Activated CD8-positive, alpha-beta memory T cell treated with anti-CD3 and anti-CD28 coated beads for 24 hours (primary cell): ENCODE measurements at regions not wholly inside any gene's neighbourhood (a gene's known extent, or its start where the extent isn't known, plus 50 kb on each side); places are given as distances from the start of the nearest gene placed in this dataset.

Source experiments
- DNase-seq: peaks from one replicate; pipeline ENCODE4 v3.0.0-alpha.2; 2020

- no peak for DNase-seq
Observed at GRCh38 chr13:90395348-90395747, 952.1 kb upstream of the MIR17HG start.

DNA sequence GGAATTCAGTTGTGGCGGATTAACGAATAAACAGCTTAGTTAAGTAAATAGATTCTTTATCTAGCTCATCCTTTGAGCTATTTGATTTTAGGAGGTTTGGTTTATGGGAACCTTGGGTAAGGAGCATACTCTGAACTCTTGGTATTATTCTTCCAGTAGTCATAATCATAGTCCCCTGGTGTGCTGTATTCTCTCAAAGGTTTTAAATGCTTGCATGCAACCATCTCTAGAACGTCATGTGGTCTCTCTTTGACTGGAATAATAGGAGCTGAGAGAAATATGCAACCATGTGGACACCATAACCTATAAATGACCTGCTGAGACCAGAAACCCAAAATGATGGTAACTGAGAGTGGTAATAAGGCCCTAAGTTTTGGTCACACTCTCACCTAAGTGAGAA, 951.6 kb upstream of the MIR17HG start:
- no peak for DNase-seq

DNA sequence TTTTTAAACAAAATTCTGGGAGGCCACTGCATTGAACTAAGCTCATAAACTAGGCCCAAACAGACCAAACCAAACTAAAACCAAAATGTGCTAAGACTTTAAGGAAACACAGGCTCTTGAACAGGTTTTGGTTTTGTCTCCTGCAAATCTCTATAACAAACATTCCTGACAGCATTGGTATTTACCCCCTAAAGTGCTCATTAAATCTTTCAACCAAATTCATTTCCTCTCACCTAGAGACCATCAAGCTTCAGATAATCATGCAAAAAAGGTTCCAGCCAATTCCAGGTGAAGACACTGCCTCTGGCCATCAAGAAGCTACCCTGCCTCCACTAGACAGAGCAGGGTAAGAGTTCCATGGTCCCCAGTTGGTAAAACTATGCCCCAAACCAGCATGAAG, 951.2 kb upstream of the MIR17HG start:
- no peak for DNase-seq

GRCh38 chr13:90397503-90397902, 950.0 kb upstream of the MIR17HG start:
- DNase-seq: no peak

GRCh38 chr13:90400372-90400771, 947.1 kb upstream of the MIR17HG start:
- DNase-seq: no peak

- no peak for DNase-seq
Observed at GRCh38 chr13:90401150-90401549, 946.3 kb upstream of the MIR17HG start.

DNA sequence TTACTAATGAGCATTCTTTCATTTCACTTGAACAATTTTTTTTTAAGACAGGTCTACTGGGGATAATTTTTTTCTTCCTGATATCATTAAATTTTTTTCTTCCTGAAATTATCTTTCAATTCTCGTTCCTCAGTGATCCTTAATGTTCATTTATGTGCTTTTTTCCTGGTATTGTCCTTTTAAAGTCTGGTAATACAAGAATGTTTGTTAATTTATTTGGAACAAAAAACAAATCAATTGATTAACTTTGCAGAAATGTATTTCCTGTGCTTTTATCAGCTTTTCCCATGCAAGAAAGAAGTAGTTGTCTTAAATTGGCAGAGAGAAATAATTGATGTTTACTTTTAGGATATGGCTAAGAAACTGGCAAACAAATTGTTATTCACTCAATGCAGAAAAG, 945.4 kb upstream of the MIR17HG start:
- no peak for DNase-seq

DNA sequence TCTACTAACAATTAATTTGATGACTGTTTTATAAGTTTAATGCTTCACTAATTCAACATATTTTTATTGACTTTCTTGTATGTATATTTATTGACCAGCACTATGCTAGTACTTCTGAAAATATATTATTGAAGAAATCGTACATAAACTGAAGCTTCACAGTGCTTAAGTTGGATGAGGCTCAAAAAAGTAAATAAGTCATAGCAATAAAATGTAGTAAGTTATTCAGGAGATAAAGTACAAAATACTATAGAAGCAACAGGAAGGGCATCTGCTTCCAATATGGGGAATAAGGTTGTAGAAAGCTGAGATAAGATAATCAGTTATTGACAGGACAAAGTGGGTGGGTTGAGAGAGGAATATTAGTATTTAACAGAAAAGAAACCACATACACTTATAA, 944.9 kb upstream of the MIR17HG start:
- DNase-seq: no peak

- no peak for DNase-seq
Observed at GRCh38 chr13:90403330-90404082, 944.0 kb upstream of the MIR17HG start.

- DNase-seq: no peak
Observed at GRCh38 chr13:90405301-90405700, 942.2 kb upstream of the MIR17HG start.

GRCh38 chr13:90412980-90413379, 934.5 kb upstream of the MIR17HG start:
- DNase-seq: no peak

- no peak for DNase-seq
Observed at GRCh38 chr13:90413548-90413947, 933.9 kb upstream of the MIR17HG start.

DNA sequence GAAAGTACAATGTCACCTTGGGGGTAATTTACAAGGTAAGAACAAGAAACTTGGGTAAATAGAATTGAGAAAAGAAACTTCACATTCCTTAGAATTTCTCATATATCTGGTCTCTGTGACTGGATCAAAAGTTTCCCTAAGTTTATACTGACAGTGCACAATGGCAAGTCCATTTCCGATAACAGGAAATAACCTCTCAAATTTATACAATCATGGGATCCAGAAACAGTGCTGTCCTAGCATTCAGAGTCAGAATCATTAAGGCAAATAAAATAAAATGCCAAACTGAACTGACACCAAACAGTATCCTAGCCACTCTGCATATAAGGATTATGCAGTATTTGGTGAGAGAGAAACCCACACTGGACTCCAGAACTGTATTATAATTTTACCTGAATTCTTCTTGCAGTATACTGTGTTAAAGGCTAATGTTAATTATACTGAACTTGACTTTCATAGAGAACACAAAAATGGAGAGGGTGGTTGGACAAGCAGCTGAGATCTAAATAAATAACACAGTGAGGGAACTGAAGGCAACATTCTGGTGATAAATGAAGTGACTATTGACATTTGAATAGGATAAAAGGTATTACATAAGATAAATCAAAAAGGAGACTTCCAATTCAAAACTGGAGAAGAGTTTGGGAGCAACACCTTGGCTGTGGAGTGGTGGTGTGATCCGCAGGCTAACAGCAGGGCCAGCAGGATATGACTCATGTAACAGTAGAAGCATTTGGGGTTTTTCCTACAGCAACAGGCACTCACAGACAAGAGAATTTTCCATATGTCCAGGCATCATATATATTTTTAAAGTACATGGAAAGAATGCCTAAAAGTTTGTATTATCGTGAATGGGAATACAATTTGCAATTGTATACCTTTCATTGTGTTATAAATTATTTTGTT, 932.5 kb upstream of the MIR17HG start:
- DNase-seq: no peak

DNA sequence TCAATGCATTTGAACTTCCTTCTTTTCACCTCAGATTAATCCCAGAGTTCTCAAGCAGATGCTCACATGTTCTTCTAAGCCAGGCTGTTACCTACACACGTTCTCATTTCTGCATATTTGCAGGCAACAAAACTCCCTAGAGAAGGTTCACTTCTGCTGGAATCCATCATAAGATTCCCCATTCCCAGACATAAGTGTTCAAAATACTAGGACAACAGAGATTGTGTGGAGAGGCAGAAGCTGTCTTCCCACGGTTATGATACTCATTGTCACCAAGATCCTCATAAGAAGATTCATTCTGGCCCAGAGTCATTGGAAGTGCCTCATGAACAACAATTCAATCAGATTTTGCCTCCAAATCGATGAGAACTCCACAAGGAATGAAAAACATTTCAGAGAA, 931.6 kb upstream of the MIR17HG start:
- DNase-seq: no peak

DNA sequence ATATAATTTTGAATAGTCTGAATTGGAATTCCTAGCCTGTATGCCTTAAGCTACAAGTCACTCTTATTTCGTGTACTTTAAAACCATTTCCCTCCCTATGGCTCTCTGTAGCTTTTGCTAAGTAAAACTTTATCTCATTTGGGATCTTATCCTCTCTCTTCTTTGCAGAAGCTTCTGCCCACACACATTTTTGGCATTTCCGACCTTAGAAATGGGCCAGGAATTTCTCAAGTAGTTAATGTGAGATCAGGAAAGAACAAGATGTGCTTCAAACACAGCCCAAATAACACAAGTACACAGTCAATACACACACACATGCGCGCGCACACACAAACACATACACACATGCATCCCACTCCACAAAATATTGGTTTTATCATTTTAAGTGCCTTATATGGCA, 931.0 kb upstream of the MIR17HG start:
- no peak for DNase-seq

- DNase-seq: no peak
Observed at GRCh38 chr13:90416938-90417337, 930.5 kb upstream of the MIR17HG start.

DNA sequence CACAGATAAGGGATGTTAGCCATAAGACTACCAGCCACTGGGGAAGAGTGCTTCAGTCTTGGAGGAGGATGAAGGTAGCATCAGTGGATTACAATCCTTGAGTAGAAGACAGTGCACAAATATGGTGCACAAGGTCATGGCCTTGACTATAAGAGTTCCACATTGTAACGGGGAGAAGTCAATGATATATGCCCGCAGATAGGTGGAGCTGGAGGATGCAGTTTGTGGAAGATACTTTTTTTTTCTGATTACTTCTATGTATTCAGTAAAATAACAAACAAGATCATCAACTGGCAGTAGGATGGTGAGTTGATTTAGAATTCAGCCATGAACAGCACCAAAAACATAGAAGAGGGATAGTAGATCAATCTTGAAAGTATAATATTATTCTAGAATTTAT, 926.8 kb upstream of the MIR17HG start:
- no peak for DNase-seq

DNA sequence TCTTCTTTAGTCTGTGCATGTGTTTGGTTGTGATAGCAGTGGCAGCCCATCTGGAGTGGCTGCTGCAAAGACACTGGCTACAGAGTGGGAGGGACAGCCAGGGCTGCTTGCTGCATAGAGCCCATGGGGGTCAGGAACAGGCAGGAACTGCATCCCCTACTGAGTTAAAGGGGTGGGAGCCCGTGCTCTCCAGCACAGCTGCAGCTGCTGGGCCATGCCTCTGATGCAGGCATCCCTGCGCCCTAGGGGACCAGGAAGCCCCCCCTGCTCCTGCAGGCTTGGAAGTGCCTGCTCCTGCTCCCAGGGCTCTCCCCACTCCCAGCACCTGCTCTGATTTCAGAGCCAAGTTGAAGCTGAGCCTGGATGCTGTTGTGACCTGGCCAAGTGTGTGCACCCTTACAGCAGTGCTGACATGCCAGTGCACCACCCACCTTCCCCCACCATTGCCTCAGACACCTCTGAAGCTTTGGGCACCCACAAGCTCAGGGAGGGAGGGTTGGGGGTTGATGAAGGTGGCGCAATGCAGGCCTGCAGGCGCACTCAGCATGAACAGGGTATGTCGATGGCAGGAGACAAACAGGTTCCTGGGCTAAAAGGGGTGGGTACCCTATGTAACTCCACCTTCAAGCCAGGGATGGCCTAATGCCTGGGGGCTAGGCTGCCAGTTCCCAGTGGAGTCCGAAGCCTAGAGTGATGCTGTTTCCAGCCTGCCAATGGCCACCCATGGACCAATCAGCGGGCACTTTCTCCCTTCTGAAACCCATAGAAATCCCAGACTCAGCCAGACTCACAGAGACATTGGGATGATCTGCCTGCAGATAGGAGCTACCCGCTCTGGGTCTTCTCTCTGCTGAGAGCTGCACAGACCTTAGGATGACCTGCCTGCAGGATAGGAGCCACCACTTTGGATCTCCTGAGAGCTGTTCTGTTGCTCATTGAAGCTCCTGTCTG, 919.9 kb upstream of the MIR17HG start:
- no peak for DNase-seq

DNA sequence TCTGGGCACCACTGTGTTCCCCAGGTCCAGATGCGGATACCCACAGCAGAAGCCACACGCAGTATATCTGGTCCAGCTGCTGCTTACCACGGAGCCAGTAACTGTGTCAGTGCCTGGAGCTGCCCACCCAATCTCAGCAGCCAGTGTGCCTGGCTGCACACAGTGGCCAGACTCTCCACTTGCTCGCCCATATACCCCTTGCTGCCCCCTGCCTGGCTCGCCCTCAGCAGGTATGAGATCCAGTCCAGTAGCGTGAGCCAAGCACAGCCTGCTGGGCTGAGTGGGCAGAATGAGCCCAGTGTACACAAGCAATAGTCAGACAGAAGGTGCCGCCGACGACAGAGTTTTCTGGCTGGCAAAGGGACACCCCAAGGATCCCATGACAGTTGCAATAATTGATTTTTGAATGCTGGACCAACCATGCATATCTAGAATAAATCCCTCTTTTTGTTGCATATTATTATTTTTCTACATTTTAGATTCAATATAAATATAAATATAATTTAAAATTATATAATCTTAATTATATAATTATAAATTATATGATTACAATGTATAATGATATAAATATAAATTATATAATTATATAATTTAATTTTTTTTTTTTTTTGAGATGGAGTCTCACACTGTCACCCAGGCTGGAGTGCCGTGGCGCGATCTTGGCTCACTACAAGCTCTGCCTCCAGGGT, 918.8 kb upstream of the MIR17HG start:
- DNase-seq: no peak

GRCh38 chr13:90430127-90430526, 917.4 kb upstream of the MIR17HG start:
- no peak for DNase-seq

DNA sequence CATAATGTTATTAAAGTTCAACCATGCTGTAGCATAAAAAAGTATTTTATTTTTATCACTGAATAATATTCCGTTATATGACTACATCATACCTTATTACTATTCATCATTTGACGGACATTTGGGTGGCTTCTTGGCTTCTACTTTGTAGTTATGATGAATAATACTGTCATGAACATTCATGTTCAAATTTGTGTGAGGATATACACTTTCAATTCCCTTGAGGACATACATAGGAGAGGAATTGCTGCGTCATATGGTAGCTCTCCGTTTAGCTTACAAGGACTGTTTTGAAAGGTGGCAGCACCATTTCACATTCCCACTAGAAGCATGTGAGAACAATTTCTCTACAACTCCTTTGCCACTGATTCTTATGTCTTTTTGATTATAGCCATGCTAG, 910.8 kb upstream of the MIR17HG start:
- no peak for DNase-seq

DNA sequence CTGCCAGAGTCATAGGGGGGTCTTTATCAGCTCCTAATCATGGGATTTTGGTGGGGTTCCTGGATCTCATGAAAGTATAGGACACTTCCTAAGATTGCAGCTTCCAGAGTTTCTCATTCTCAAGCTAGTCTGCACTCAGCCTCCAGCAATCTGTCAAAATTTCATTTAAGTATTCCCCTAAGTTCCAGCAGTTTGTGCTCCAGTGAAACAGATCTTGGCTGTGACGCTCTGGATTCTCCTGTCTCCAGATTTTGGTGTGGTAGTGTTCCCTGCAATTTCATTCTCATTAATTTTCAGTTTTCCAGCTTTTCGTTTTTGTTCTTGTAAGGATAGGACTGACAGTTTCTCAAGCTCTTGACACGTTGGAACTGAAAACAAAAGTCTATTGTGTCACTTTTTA, 908.9 kb upstream of the MIR17HG start:
- DNase-seq: no peak

DNA sequence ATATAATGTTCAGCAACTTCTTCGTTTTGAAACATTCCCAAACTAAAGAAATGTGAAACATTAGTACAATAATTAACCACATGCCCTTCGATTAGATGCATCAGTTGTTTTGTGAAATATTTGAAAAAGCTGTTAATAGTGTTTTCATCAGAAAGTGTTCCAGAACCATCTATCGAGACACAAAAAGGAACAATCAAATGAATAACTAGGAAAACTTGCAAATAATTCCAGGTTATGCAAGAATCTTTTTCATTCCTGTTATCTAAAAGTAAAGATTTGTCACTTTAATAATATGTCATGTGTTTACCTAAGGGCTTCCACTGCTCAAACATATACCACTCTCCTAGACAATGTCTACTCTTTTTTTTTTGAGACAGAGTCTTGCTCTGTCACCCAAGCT, 904.2 kb upstream of the MIR17HG start:
- no peak for DNase-seq
